A673 (cell line): ENCODE measurements at regions not wholly inside any gene's neighbourhood (a gene's known extent, or its start where the extent isn't known, plus 50 kb on each side); places are given as distances from the start of the nearest gene placed in this dataset.

Source experiments
- CTCF ChIP-seq: fragments of 300-800, 200-600 bp; sonication (generic); conservative IDR thresholded peaks from 2 replicates; pipeline ENCODE4 v1.5.1; 2017; ENCODE audit warnings: low read depth, mild to moderate bottlenecking, antibody characterized with exemption, low read length, moderate library complexity, mixed read lengths
- EZH2 ChIP-seq: fragments of 200-600 bp; sonication (generic); IDR thresholded peaks from 2 replicates; pipeline ENCODE4 v1.6.1; 2017; ENCODE audit warnings: borderline replicate concordance, low read depth, mild to moderate bottlenecking, mixed read lengths, antibody characterized with exemption, low read length; ENCODE audit not compliant: poor library complexity, severe bottlenecking

GRCh38 chr11:122604621-122605020 lies 50.9 kb upstream of the UBASH3B start:
- no peak for TF ChIP-seq CTCF
- TF ChIP-seq EZH2, result no peak
